MCF 10A (cell line): ENCODE measurements at regions not wholly inside any gene's neighbourhood (a gene's known extent, or its start where the extent isn't known, plus 50 kb on each side); places are given as distances from the start of the nearest gene placed in this dataset.

Source experiments
- BruUV-seq: library from RNA; stranded (reverse); fragments of 400-500 nt; replicated peaks from 2 replicates; lab custom pipeline; 2021; lab: Mats Ljungman, UMichigan
- CTCF ChIA-PET: fragments of 300-600 bp; sonication (Branson Sonifier 250); formaldehyde crosslinking; extraction: SDS; loops from one replicate; lab custom pipeline; 2021; ENCODE audit warnings: antibody characterized with exemption, inconsistent platforms; lab: Yijun Ruan, JAX
- POLR2A ChIA-PET: fragments of 300-600, 350-650 bp; sonication (Branson Sonifier 250); formaldehyde crosslinking; extraction: SDS; loops from one replicate; lab custom pipeline; 2020; ENCODE audit warnings: antibody characterized with exemption, inconsistent platforms; lab: Yijun Ruan, JAX
- DNase-seq: peaks from one replicate; pipeline ENCODE4 v3.0.0-alpha.2; 2018; ENCODE audit not compliant: unreplicated experiment
- H3K27ac Mint-ChIP-seq: one replicate; pipeline ENCODE4 v1.8.0; 2022; ENCODE audit warnings: mild to moderate bottlenecking, low read depth, mixed read lengths; ENCODE audit not compliant: unreplicated experiment
- H3K27me3 Mint-ChIP-seq: one replicate; pipeline ENCODE4 v1.8.0; 2022; ENCODE audit warnings: mixed read lengths; ENCODE audit not compliant: insufficient read depth, unreplicated experiment
- H3K36me3 Mint-ChIP-seq: one replicate; pipeline ENCODE4 v1.8.0; 2022; ENCODE audit warnings: mild to moderate bottlenecking, moderate library complexity, mixed read lengths; ENCODE audit not compliant: insufficient read depth, unreplicated experiment
- H3K4me1 Mint-ChIP-seq: one replicate; pipeline ENCODE4 v1.8.0; 2022; ENCODE audit warnings: mixed read lengths; ENCODE audit not compliant: insufficient read depth, unreplicated experiment
- H3K4me3 Mint-ChIP-seq: one replicate; pipeline ENCODE4 v1.8.0; 2022; ENCODE audit warnings: mild to moderate bottlenecking, moderate library complexity, mixed read lengths; ENCODE audit not compliant: unreplicated experiment
- H3K9me3 Mint-ChIP-seq: one replicate; pipeline ENCODE4 v1.8.0; 2022; ENCODE audit warnings: mixed read lengths; ENCODE audit not compliant: unreplicated experiment
- intact Hi-C: fragments of 100-400 bp; cut with micrococcal nuclease; formaldehyde crosslinking; loops from 2 replicates; pipeline ENCODE4 v1.14.1; 2022
- TF ChIP-seq, protein P1 (sequence below): fragments of 200-600 bp; IDR thresholded peaks from one replicate; pipeline ENCODE4 v1.8.0; 2022; ENCODE audit warnings: antibody characterized with exemption, mild to moderate bottlenecking; ENCODE audit not compliant: unreplicated experiment

DNA sequence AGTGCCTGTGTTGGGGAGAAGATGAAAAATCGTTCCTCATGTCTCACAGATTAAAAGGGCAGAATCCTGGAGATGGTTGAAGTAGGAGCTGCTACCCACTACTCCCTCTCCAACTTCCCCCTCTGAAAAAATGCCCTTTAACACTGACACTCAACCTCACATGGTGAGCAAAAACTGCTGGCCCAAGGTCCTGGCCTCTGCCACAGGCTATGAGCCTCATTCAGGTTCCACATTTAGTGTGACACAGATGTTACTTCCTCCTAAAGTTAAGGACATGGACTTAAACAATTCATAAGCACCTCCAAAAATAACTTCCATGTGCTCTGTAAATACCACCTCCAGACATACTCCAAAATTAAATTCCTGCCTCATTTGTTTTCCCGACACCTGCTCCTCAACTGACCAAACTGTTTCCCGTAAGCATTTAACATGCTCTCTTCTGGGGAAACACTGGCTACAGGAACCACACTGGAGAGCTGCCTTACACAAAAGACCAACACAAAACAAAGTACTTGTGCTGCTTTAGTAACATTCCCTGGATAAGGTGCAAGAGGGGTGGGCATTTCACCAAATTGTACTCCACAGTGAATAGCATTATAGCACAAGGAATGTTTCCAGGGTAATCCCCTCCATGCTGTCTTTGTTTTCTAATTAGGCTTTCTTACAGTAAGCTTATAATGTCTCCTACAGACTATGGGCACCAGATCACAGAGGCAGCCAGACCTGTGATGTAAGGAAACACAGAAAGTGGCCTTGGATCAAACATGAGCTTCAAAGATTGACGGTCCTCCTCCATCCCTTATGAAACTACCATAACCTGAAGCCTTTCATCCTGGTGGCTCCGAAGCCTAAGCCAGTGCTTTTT is 57.0 kb downstream of the PHLDA1 start:
- ChIA-PET POLR2A (interaction anchor here (0.6 to 1.3 kb wide), 2 partner anchors 21 to 46 kb away, joined by 3 to 4 read pairs; no protein-coding TSS in a partner anchor), CTCF (interaction anchor here (0.6 kb wide), 1 partner anchor 586 kb away, joined by 3 read pairs; no protein-coding TSS in a partner anchor)
- no peaks in the 10 kb centered on the region for H3K27me3 Mint-ChIP-seq
- DNase-seq, result no peak
- TF ChIP-seq, protein P1, sequence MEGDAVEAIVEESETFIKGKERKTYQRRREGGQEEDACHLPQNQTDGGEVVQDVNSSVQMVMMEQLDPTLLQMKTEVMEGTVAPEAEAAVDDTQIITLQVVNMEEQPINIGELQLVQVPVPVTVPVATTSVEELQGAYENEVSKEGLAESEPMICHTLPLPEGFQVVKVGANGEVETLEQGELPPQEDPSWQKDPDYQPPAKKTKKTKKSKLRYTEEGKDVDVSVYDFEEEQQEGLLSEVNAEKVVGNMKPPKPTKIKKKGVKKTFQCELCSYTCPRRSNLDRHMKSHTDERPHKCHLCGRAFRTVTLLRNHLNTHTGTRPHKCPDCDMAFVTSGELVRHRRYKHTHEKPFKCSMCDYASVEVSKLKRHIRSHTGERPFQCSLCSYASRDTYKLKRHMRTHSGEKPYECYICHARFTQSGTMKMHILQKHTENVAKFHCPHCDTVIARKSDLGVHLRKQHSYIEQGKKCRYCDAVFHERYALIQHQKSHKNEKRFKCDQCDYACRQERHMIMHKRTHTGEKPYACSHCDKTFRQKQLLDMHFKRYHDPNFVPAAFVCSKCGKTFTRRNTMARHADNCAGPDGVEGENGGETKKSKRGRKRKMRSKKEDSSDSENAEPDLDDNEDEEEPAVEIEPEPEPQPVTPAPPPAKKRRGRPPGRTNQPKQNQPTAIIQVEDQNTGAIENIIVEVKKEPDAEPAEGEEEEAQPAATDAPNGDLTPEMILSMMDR, result no peak
- H3K4me1 Mint-ChIP-seq, result peaks cover 42% of the 10 kb centered on the region
- H3K36me3 Mint-ChIP-seq, result no peaks in the 10 kb centered on the region
- H3K27ac Mint-ChIP-seq, result no peak overlapping the region
- H3K9me3 Mint-ChIP-seq, result no peaks in the 10 kb centered on the region
- BruUV-seq, result no TSS peak
- H3K4me3 Mint-ChIP-seq, result no peak overlapping the region
- intact Hi-C loops, result loop anchor here (5.0 kb wide), 1 partner anchor 352 kb away; no protein-coding TSS in a partner anchor

DNA sequence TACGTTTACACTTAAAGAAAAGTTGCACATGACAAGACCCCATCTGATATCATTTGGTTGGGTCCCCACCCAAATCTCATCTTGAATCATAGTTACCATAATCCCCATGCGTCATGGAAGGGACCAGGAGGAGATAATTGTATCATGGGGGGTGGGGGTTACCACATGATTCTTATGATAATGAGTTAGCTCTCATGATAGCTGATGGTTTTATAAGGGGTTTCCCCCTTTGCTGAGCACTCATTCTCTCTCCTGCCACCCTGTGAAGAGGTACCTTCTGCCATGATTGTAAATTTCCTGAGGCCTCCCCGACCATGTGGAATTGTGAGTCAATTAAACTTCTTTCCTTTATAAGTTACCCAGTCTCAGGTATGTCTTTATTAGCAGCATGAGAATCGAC is 60.3 kb downstream of the PHLDA1 start:
- Mint-ChIP-seq H3K27ac (no peak overlapping the region), H3K36me3 (no peaks in the 10 kb centered on the region), H3K9me3 (no peaks in the 10 kb centered on the region), H3K4me3 (no peak overlapping the region), H3K27me3 (no peaks in the 10 kb centered on the region), H3K4me1 (peaks cover 18% of the 10 kb centered on the region)
- no peak for DNase-seq
- CTCF ChIA-PET, result no interaction called here
- TF ChIP-seq, protein P1, result no peak
- intact Hi-C loops, result no loop called here
- POLR2A ChIA-PET, result no interaction called here
- BruUV-seq, result no TSS peak

DNA sequence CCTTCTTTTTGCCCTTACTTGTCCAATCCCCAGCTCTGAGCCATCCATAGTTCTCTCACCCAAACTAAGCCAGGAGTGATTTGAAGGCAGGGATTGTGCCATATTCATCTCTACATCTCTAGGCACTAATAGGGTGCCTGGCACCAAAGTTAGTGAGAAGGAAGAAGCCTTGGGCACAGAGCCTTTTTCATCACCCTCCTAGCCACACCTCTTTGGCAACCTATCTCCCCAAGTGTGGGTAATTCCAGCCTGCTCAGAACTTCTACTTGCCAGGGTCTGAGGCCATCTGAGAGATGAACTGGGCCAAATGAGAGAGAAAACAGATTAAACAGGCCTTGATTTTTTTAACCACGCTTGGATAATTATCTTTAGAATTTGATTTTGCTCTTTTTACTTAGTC is 61.3 kb downstream of the PHLDA1 start:
- TF ChIP-seq, protein P1, result no peak
- Mint-ChIP-seq H3K27ac (peak overlapping the region; percentile 44), H3K9me3 (no peaks in the 10 kb centered on the region), H3K4me3 (no peak overlapping the region), H3K36me3 (no peaks in the 10 kb centered on the region), H3K4me1 (peaks cover 15% of the 10 kb centered on the region), H3K27me3 (no peaks in the 10 kb centered on the region)
- POLR2A ChIA-PET, result interaction anchor here (1.0 to 1.2 kb wide), 2 partner anchors 16 to 55 kb away, joined by 3 read pairs; no protein-coding TSS in a partner anchor
- intact Hi-C loops, result no loop called here
- CTCF ChIA-PET, result no interaction called here
- peak; percentile 62 for DNase-seq
- TSS peak; percentile 87 for BruUV-seq

- POLR2A ChIA-PET, result interaction anchor here (1.0 to 1.2 kb wide), 3 partner anchors 8 to 55 kb away, joined by 3 read pairs; no protein-coding TSS in a partner anchor
- intact Hi-C loops, result no loop called here
- H3K36me3 Mint-ChIP-seq, result no peaks in the 10 kb centered on the region
- H3K27me3 Mint-ChIP-seq, result no peaks in the 10 kb centered on the region
- no peak overlapping the region for H3K4me3 Mint-ChIP-seq
- CTCF ChIA-PET, result interaction anchor here (0.8 kb wide), 1 partner anchor 17 kb away, joined by 4 read pairs; no protein-coding TSS in a partner anchor
- peak overlapping the region; percentile 44 for H3K27ac Mint-ChIP-seq
- peaks cover 15% of the 10 kb centered on the region for H3K4me1 Mint-ChIP-seq
- peak; percentile 47 for DNase-seq
- BruUV-seq, result no TSS peak
- H3K9me3 Mint-ChIP-seq, result no peaks in the 10 kb centered on the region
- TF ChIP-seq, protein P1, result no peak
Measured at GRCh38 chr12:75969768-75970167, 61.8 kb downstream of the PHLDA1 start.
